K562 (cell line): ENCODE measurements at regions not wholly inside any gene's neighbourhood (a gene's known extent, or its start where the extent isn't known, plus 50 kb on each side); places are given as distances from the start of the nearest gene placed in this dataset.

ENCODE experiments used
- ATAC-seq: fragments of 200-7000 bp; cut with Tn5 transposase; 3 replicates; pipeline ENCODE4 v1.9.1; 2020; ENCODE audit warnings: moderate library complexity
- BruUV-seq: library from RNA; stranded (reverse); fragments of 400-500 nt; replicated peaks from 2 replicates; lab custom pipeline; 2021; lab: Mats Ljungman, UMichigan
- CTCF ChIA-PET: fragments of 300-600 bp; formaldehyde crosslinking; extraction: SDS; loops from one replicate; lab custom pipeline; 2021; ENCODE audit warnings: low intra/inter-chr PET ratio; lab: Yijun Ruan, JAX
- POLR2A ChIA-PET: fragments of 300-600, 350-650 bp; sonication (Branson Sonifier 250); formaldehyde crosslinking; extraction: SDS; loops from one replicate; lab custom pipeline; 2021; ENCODE audit warnings: antibody characterized with exemption, inconsistent platforms; lab: Yijun Ruan, JAX
- DNase-seq, 4 experiments: peaks; one replicate each; pipeline versions ENCODE4 v3.0.0 to v3.0.0-alpha.2; 2011 to 2018; ENCODE audit warnings: low spot score in 3 of 4, mixed read lengths in 3 of 4; ENCODE audit errors: extremely low read depth in 1 of 4
- FAIRE-seq: peaks from 2 replicates; lab custom pipeline; 2011; peaks lifted over from hg19 to GRCh38; lab: Jason Lieb, UNC
- H2AFZ ChIP-seq: 2 replicates; pipeline ENCODE4 v1.6.0; 2011; ENCODE audit warnings: low read depth, low read length, control low read depth, inconsistent platforms
- H3K27ac ChIP-seq: fragments of 200-600 bp; 3 replicates; pipeline ENCODE4 v1.8.0; 2011; ENCODE audit warnings: low read depth, mild to moderate bottlenecking, control low read depth, inconsistent platforms, low read length, moderate library complexity, mixed read lengths; ENCODE audit errors: extremely low read depth
- H3K27me3 ChIP-seq, 2 experiments: fragments of 300-600 bp in 1 of 2; 2 replicates in 1 of 2; 3 replicates in 1 of 2; pipeline versions ENCODE4 v1.6.0 to v1.8.0; 2011; ENCODE audit warnings: inconsistent platforms in 2 of 2, low read length in 2 of 2, mild to moderate bottlenecking in 1 of 2, mixed read lengths in 1 of 2, moderate library complexity in 1 of 2; ENCODE audit not compliant: control insufficient read depth in 2 of 2, insufficient read depth in 2 of 2
- H3K36me3 ChIP-seq: fragments of 300-600 bp; 3 replicates; pipeline ENCODE4 v1.8.0; 2011; ENCODE audit warnings: mild to moderate bottlenecking, low read length, inconsistent platforms; ENCODE audit not compliant: control insufficient read depth, insufficient read depth
- H3K4me1 ChIP-seq, 2 experiments: fragments of 200-600 bp in 1 of 2; replicated peaks in 1 of 2; 2 replicates in 1 of 2; 3 replicates in 1 of 2; pipeline versions ENCODE4 v1.5.1 to v1.8.0; 2011; ENCODE audit warnings: inconsistent platforms in 2 of 2, low read length in 2 of 2, mild to moderate bottlenecking in 1 of 2, mixed read lengths in 1 of 2, moderate library complexity in 1 of 2; ENCODE audit not compliant: control insufficient read depth in 2 of 2, insufficient read depth in 2 of 2
- H3K4me2 ChIP-seq: 2 replicates; pipeline ENCODE4 v1.6.1; 2011; ENCODE audit warnings: low read length, control low read depth, inconsistent platforms, mixed read lengths; ENCODE audit not compliant: insufficient read depth
- H3K4me3 ChIP-seq: fragments of 200-600 bp; sonication (generic), shearing (Covaris generic); 2 replicates; pipeline ENCODE4 v1.5.1; 2016; ENCODE audit warnings: control low read depth, inconsistent platforms
- H3K79me2 ChIP-seq: fragments of 200-600 bp; 3 replicates; pipeline ENCODE4 v1.8.0; 2011; ENCODE audit warnings: low read length, inconsistent platforms; ENCODE audit not compliant: control insufficient read depth, insufficient read depth
- H3K9ac ChIP-seq, 2 experiments: 2 replicates each; pipeline versions ENCODE4 v1.6.0 to v1.6.1; 2011; ENCODE audit warnings: low read depth in 2 of 2, low read length in 2 of 2, control low read depth in 1 of 2, inconsistent platforms in 1 of 2, mild to moderate bottlenecking in 1 of 2, mixed read lengths in 1 of 2; ENCODE audit not compliant: insufficient read depth in 1 of 2
- H3K9me1 ChIP-seq: one replicate; pipeline ENCODE4 v1.6.0; 2011; ENCODE audit warnings: inconsistent platforms, mild to moderate bottlenecking, low read length, moderate library complexity; ENCODE audit not compliant: control insufficient read depth, insufficient read depth
- H3K9me3 ChIP-seq: replicated peaks from 2 replicates; pipeline ENCODE4 v1.5.1; 2011; ENCODE audit warnings: low read depth, low read length, inconsistent platforms; ENCODE audit not compliant: control insufficient read depth, insufficient read depth
- H4K20me1 ChIP-seq: replicated peaks from 2 replicates; pipeline ENCODE4 v1.6.1; 2011; ENCODE audit warnings: low read length, inconsistent platforms, mixed read lengths; ENCODE audit not compliant: control insufficient read depth, insufficient read depth
- CTBP1 ChIP-seq: fragments of 450-650 bp; IDR thresholded peaks from 2 replicates; pipeline ENCODE4 v1.6.1; 2016; ENCODE audit warnings: borderline replicate concordance
- ELF4 ChIP-seq: fragments of 450-650 bp; formaldehyde crosslinking; IDR thresholded peaks from 2 replicates; pipeline ENCODE4 v1.4.0; 2022; ENCODE audit warnings: missing genetic modification characterization
- HDAC6 ChIP-seq: IDR thresholded peaks from 2 replicates; pipeline ENCODE4 v1.6.1; 2012; ENCODE audit warnings: low read depth, mild to moderate bottlenecking, control low read depth, inconsistent platforms, low read length, moderate library complexity
- KDM5B ChIP-seq: fragments of 200-600 bp; sonication (generic); IDR thresholded peaks from 2 replicates; pipeline ENCODE4 v1.6.1; 2012; ENCODE audit warnings: low read depth, mild to moderate bottlenecking, moderate library complexity, low read length, control low read depth, inconsistent platforms; ENCODE audit not compliant: insufficient replicate concordance
- MYNN ChIP-seq, 2 experiments: sonication (generic); formaldehyde crosslinking in 1 of 2; IDR thresholded peaks; 2 replicates each; pipeline versions ENCODE4 v1.5.0 to v1.6.1; 2016 to 2020; ENCODE audit warnings: antibody characterized with exemption in 1 of 2, missing genetic modification reagents in 1 of 2
- RBFOX2 ChIP-seq: fragments of 200-400 bp; formaldehyde crosslinking; IDR thresholded peaks from 2 replicates; pipeline ENCODE4 v1.6.1; 2017; ENCODE audit warnings: low read depth, mild to moderate bottlenecking, low read length, moderate library complexity
- RBM14 ChIP-seq: fragments of 200-400 bp; formaldehyde crosslinking; IDR thresholded peaks from 2 replicates; pipeline ENCODE4 v1.6.1; 2018; ENCODE audit warnings: low read depth, mild to moderate bottlenecking, low read length, moderate library complexity, borderline replicate concordance; ENCODE audit not compliant: insufficient read depth
- SREBF1 ChIP-seq: fragments of 150-350 bp; IDR thresholded peaks from 2 replicates; pipeline ENCODE4 v1.6.1; 2014; ENCODE audit warnings: antibody characterized with exemption, low read depth, low read length, borderline replicate concordance
- SREBF2 ChIP-seq: sonication (generic); formaldehyde crosslinking; IDR thresholded peaks from 2 replicates; pipeline ENCODE4 v1.4.0; 2020; ENCODE audit warnings: mild to moderate bottlenecking, missing genetic modification reagents
- THAP7 ChIP-seq: fragments of 250-450 bp; sonication (Bioruptor Pico); IDR thresholded peaks from 2 replicates; pipeline ENCODE4 v1.5.0; 2021
- ZNF263 ChIP-seq: sonication (generic); formaldehyde crosslinking; IDR thresholded peaks from 2 replicates; pipeline ENCODE4 v1.8.0; 2022; ENCODE audit warnings: mild to moderate bottlenecking, missing genetic modification reagents, borderline replicate concordance
- ZNF311 ChIP-seq: fragments of 250-450 bp; sonication (Bioruptor Pico); IDR thresholded peaks from 2 replicates; pipeline ENCODE4 v1.4.0; 2020; ENCODE audit warnings: mild to moderate bottlenecking, moderate library complexity
- WGBS: fragments of 100-300 bp; shearing (Covaris generic); methylation state at CpG from one replicate; pipeline ENCODE4 v1.1.6; 2016; ENCODE audit warnings: low coverage, mixed read lengths; ENCODE audit not compliant: insufficient coverage; ENCODE audit errors: missing lambda C conversion rate; 5-methylcytosine and 5-hydroxymethylcytosine counted together
- in situ Hi-C: fragments of 300-500 bp; cut with MboI; formaldehyde crosslinking; loops from 4 replicates; pipeline ENCODE4 v1.15.0; 2018; ENCODE audit warnings: inconsistent platforms, mixed read lengths
- intact Hi-C: fragments of 100-400 bp; cut with micrococcal nuclease; formaldehyde crosslinking; loops from 2 replicates; pipeline ENCODE4 v1.14.2; 2022
- TF ChIP-seq, protein P1 (sequence below): sonication (generic); formaldehyde crosslinking; IDR thresholded peaks from 2 replicates; pipeline ENCODE4 v1.8.0; 2022; ENCODE audit warnings: missing genetic modification reagents, mild to moderate bottlenecking, moderate library complexity, borderline replicate concordance

DNA sequence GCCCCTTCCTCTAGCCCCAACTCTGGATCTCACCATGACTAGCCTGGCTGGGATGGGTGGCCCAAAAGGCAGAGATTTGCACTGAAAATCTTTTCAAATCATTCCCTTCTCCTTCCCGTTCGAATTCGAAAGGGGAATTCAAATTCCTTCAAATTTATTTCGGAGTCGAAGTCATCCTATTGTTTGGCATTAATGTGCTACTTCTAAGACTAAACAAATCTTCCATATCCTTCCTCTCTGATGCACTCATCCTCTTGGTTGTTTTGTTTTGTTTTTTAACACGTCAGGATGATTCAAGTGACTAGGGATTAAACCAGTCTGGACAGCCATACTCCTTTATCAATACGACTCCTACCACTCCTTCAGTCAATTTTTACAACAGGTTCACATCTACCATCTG is 95.5 kb upstream of the SGIP1 start:
- Histone ChIP-seq H2AFZ (no peak overlapping the region), H3K9me3 (no peaks in the 10 kb centered on the region)
- intact Hi-C loops = no loop called here

More for the DNA sequence above, 95.5 kb upstream of the SGIP1 start:
- in situ Hi-C loops = no loop called here
- no peaks in the 10 kb centered on the region for H3K4me1 ChIP-seq
- no peak overlapping the region for H3K4me2 ChIP-seq
- no peaks in the 10 kb centered on the region for H4K20me1 ChIP-seq
- ATAC-seq = no peak
- no peak overlapping the region for H3K4me3 ChIP-seq
- no peak for TF ChIP-seq ZNF311 (CRISPR knock-in tag)
- TF ChIP-seq RBFOX2 = no peak
- TF ChIP-seq ELF4 (CRISPR knock-in tag) = no peak
- TF ChIP-seq SREBF1 = no peak
- no peak for TF ChIP-seq ZNF263 (CRISPR knock-in tag)
- no peak for TF ChIP-seq KDM5B
- TF ChIP-seq SREBF2 (CRISPR knock-in tag) = no peak
- TF ChIP-seq HDAC6 = no peak
- no peak for TF ChIP-seq THAP7
- TF ChIP-seq MYNN (IDR thresholded peaks at IDR 0.05) = no peak
- no peak for TF ChIP-seq MYNN (CRISPR knock-in tag; IDR thresholded peaks at IDR 0.05)
- TF ChIP-seq CTBP1 = no peak
- TF ChIP-seq, protein P1, sequence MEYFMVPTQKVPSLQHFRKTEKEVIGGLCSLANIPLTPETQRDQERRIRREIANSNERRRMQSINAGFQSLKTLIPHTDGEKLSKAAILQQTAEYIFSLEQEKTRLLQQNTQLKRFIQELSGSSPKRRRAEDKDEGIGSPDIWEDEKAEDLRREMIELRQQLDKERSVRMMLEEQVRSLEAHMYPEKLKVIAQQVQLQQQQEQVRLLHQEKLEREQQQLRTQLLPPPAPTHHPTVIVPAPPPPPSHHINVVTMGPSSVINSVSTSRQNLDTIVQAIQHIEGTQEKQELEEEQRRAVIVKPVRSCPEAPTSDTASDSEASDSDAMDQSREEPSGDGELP (CRISPR knock-in tag) = no peak
- no peak for TF ChIP-seq RBM14
- no peaks in the 10 kb centered on the region for H3K79me2 ChIP-seq
- DNase-seq = no peak
- FAIRE-seq = no peak
- POLR2A ChIA-PET = no interaction called here
- no peaks in the 10 kb centered on the region for H3K27me3 ChIP-seq
- no peak overlapping the region for H3K27ac ChIP-seq
- H3K9me1 ChIP-seq = no peaks in the 10 kb centered on the region
- no peaks in the 10 kb centered on the region for H3K36me3 ChIP-seq
- 0% methylated on average over 7 of the region's 7 CpGs for WGBS
- no TSS peak for BruUV-seq
- CTCF ChIA-PET = no interaction called here
- H3K9ac ChIP-seq = no peak overlapping the region
